Esophagus (tissue), 2 donors: ENCODE measurements at regions not wholly inside any gene's neighbourhood (a gene's known extent, or its start where the extent isn't known, plus 50 kb on each side); places are given as distances from the start of the nearest gene placed in this dataset.

Experiments
- H3K27ac ChIP-seq, 2 donors: one replicate each; pipeline ENCODE4 v1.5.1; 2013; ENCODE audit warnings: low read depth in 2 of 2, mild to moderate bottlenecking in 2 of 2, inconsistent platforms in 1 of 2, low read length in 1 of 2, moderate library complexity in 1 of 2
- H3K27me3 ChIP-seq, 2 donors: one replicate each; pipeline ENCODE4 v1.6.1; 2013; ENCODE audit warnings: low read length in 2 of 2, control low read depth in 1 of 2, mild to moderate bottlenecking in 1 of 2; ENCODE audit not compliant: insufficient read depth in 2 of 2, control insufficient read depth in 1 of 2
- H3K36me3 ChIP-seq, 2 donors: one replicate each; pipeline ENCODE4 v1.6.1; 2013; ENCODE audit warnings: low read length in 1 of 2; ENCODE audit not compliant: control insufficient read depth in 2 of 2, insufficient read depth in 2 of 2
- H3K4me1 ChIP-seq, 2 donors: one replicate each; pipeline ENCODE4 v1.6.1; 2013; ENCODE audit warnings: low read length in 1 of 2; ENCODE audit not compliant: control insufficient read depth in 2 of 2, insufficient read depth in 2 of 2
- H3K4me3 ChIP-seq, 2 donors: one replicate each; pipeline ENCODE4 v1.5.1; 2013; ENCODE audit warnings: low read length in 2 of 2, mild to moderate bottlenecking in 2 of 2, low read depth in 1 of 2, moderate library complexity in 1 of 2
- H3K9me3 ChIP-seq, 2 donors: one replicate each; pipeline ENCODE4 v1.6.1; 2013; ENCODE audit warnings: mild to moderate bottlenecking in 2 of 2, low read depth in 1 of 2, low read length in 1 of 2, moderate library complexity in 1 of 2; ENCODE audit not compliant: control insufficient read depth in 2 of 2, insufficient read depth in 1 of 2
- whole genome bisulfite sequencing, 2 donors: extraction: QIAGEN DNeasy Blood & Tissue Kit; methylation state at CpG; one replicate each; pipeline ENCODE4 v1.1.7; 2013; 5-methylcytosine and 5-hydroxymethylcytosine counted together
- donor health status: healthy with polysubstance abuse.
- donor health status: Bipolar disorder and iron deficiency.

DNA sequence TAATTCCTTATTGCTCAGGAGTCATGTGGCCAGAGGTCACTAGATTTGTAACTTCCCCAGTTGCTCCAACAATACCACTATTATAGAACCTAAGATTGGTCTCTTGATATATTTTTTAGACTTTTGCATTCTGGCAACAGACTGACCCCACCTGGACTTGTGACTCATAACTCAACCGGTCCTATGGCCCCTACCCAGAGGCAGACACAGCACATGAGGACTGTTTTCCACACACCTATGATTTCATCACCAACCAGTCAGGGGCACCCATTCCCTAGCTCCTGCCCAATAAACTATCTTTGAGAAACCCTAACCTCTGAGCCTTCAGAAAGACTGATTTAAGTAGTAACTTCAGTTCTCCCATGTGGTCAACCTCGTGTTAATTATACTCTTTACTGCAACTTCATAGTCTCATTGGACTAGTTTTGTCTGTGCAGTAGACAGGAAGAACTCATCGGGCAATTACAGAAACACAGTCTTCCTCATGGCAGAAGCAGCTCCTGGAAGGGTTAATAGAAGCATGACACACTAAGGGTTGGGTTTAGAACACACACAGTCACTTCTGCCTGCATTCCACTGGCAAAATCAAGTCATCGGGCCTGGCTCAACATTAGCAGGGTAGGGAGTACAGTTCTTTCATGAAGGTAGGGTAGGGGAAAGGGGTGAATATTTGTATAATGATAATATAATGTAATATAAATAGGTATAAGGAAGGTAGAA, 251.8 kb downstream of the UQCRFS1 start:
- WGBS, 2 donors: 72 to 73% methylated on average over 4 of the region's 4 CpGs
- Histone ChIP-seq H3K9me3 (no peaks in the 10 kb centered on the region), H3K27ac (no peak overlapping the region), H3K4me1 (no peaks in the 10 kb centered on the region), H3K4me3 (no peak overlapping the region), H3K36me3 (no peaks in the 10 kb centered on the region), H3K27me3 (peaks cover 0 to 2% of the 10 kb centered on the region in 2 donors)

DNA sequence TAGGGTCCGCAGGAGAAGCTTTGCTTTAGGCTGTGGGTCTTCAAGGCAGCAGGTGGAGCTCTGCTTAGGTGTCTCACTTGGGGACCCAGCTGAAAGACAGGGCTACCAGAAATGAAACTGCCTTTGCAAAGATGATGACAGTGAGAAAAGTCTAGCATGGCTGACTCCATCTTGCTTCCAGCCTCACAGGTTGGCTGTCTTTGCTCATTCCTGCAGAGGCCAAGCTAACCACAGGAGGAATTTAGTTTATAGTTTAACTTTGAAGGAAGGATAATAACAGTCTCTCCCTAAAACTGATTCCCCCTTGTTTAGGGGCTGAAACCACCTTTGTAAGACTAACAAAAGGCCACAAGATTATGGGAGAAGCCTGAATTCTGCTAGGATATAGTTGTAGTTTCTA, 252.4 kb downstream of the UQCRFS1 start:
- no peaks in the 10 kb centered on the region for H3K4me1 ChIP-seq
- WGBS, 2 donors: 79% methylated on average over 1 of the region's 1 CpG
- no peak overlapping the region for H3K27ac ChIP-seq

DNA sequence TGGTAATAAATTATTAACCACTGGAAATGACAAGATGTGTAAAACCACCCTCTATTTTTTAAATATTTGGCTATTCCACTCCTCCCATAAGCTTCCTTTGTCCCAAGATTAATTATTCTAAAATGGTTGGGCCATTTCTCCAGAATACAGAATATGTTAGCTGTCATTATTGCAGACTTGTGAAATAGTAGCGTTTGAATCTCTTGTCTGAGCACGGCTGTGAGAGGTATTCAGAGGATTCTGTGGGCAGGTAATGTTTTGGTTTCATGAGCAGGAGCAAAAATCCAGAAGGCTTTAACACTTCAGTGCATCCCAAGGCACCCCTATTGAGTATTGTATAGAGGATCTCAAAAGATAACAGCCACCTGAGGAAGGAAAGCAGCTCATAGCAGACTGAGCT, 256.0 kb downstream of the UQCRFS1 start:
- Histone ChIP-seq H3K4me1 (no peaks in the 10 kb centered on the region), H3K36me3 (no peaks in the 10 kb centered on the region), H3K9me3 (no peaks in the 10 kb centered on the region), H3K27me3 (peaks cover 0 to 2% of the 10 kb centered on the region in 2 donors), H3K27ac (no peak overlapping the region), H3K4me3 (no peak overlapping the region)
- whole genome bisulfite sequencing, 2 donors: 61 to 64% methylated on average over 2 of the region's 2 CpGs

More for the DNA sequence above, 252.4 kb downstream of the UQCRFS1 start:
- Histone ChIP-seq H3K36me3 (no peaks in the 10 kb centered on the region), H3K27me3 (peaks cover 0 to 2% of the 10 kb centered on the region in 2 donors), H3K4me3 (no peak overlapping the region), H3K9me3 (no peaks in the 10 kb centered on the region)

DNA sequence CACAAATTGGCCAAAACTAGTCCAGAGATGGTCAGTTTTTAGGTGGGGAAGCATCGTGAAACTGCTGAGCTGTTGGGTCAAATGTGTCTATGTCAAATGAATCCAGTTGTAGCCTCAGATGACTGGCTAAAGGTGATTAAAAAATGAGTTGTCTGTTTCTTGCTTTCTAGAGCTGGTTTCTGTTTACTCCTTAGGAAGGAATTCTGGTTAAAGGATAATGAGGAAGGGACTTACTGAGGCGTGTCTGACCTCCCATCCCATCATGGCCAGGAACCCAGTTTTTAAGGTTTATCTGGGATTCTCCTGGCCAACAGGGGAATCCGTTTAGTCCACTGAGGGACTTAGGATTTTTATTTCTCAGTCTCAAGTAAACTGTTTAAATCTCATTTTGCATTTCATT, 256.5 kb downstream of the UQCRFS1 start:
- Histone ChIP-seq H3K9me3 (no peaks in the 10 kb centered on the region), H3K27ac (no peak overlapping the region), H3K4me3 (no peak overlapping the region), H3K36me3 (no peaks in the 10 kb centered on the region), H3K4me1 (no peaks in the 10 kb centered on the region), H3K27me3 (peaks cover 0 to 2% of the 10 kb centered on the region in 2 donors)
- 68 to 70% methylated on average over 3 of the region's 3 CpGs for WGBS, 2 donors

DNA sequence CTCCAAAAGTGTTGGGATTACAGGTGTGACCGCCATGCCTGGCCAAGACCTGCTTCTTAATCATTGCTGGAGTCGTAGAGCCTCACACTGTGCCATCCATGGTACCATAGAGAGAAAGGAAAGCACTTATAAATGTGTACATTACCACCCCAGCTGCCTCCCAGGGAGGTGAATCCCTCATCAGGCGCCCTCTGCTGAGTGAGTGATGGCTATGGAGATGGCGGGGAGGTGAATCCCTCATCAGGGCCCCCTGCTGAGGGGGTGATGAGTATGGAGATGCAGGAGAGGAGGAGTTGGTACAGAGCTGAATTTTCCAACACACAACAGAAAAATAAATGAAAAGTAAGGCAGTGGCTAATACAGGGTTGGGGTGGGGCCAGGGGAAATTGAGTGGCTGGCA, 263.4 kb downstream of the UQCRFS1 start:
- no peak overlapping the region for H3K27ac ChIP-seq
- H3K4me1 ChIP-seq: no peaks in the 10 kb centered on the region
- H3K36me3 ChIP-seq: no peaks in the 10 kb centered on the region
- H3K27me3 ChIP-seq: no peaks in the 10 kb centered on the region
- H3K9me3 ChIP-seq: no peaks in the 10 kb centered on the region
- H3K4me3 ChIP-seq: no peak overlapping the region
- WGBS, 2 donors: 80 to 81% methylated on average over 4 of the region's 4 CpGs

DNA sequence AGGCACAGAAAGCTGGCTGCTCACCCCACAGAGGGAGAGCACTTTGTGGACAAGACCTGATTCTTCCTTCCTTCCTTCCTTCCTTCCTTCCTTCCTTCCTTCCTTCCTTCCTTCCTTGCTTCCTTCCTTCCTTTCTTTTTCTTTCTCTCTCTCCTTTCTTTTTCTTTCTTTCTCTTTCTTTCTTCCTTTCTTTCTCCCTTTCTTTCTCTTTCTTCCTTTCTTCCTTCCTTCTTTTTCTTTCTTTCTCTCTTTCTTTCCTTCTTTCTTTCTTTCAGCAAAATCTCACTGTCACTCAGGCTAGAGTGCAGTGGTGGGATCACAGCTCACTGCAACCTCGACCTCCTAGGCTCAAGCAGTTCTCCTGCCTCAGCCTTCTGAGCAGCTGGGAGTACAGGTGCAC, 263.9 kb downstream of the UQCRFS1 start:
- 51 to 56% methylated on average over 1 of the region's 1 CpG for WGBS, 2 donors
- H3K27ac ChIP-seq: no peak overlapping the region
- no peaks in the 10 kb centered on the region for H3K36me3 ChIP-seq
- H3K4me3 ChIP-seq: no peak overlapping the region
- no peaks in the 10 kb centered on the region for H3K9me3 ChIP-seq
- no peaks in the 10 kb centered on the region for H3K27me3 ChIP-seq
- no peaks in the 10 kb centered on the region for H3K4me1 ChIP-seq

DNA sequence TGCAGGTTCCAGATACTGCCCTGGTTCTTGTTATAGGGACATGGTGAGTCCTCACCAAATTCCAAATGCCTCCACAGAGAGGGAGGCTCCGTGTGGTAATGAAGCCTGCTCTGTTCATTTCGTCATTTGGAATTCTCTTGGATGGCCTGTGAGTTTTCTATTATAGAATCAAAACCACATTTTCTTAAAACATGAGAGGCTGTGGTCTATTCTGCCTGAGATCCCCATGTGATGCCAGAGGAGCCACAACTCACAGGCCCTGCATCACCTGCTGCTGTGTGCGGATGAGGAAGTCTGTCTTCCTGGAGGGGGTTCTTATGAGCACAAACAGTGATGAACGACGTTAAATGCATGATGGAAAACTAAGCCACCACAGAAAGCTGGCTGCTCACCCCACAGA, 264.4 kb downstream of the UQCRFS1 start:
- no peaks in the 10 kb centered on the region for H3K4me1 ChIP-seq
- WGBS, 2 donors: 63 to 67% methylated on average over 5 of the region's 5 CpGs
- H3K27ac ChIP-seq: no peak overlapping the region
- H3K9me3 ChIP-seq: no peaks in the 10 kb centered on the region
- no peaks in the 10 kb centered on the region for H3K27me3 ChIP-seq
- no peak overlapping the region for H3K4me3 ChIP-seq
- H3K36me3 ChIP-seq: no peaks in the 10 kb centered on the region

DNA sequence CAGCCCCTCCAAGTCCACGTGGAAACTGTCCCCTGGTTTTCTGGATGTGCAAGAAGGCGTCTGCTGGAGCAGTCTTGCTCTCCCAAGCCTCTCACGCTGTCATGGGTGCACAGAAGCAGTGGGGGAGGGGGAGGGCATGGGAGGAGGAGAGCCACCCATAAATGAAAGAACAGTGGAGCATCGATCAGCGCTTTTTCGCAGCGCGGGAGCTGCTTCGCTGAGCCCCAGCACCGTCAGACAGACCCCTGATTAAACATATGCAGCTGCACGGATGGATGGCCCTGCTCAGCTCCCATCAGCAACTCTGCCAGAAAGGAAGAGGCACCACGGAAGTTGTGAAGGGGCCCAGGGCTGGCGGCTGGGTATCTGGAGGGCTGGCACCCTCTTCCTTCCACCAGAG, 264.9 kb downstream of the UQCRFS1 start:
- H3K4me1 ChIP-seq: no peaks in the 10 kb centered on the region
- H3K4me3 ChIP-seq: no peak overlapping the region
- no peaks in the 10 kb centered on the region for H3K9me3 ChIP-seq
- H3K27me3 ChIP-seq: no peaks in the 10 kb centered on the region
- no peaks in the 10 kb centered on the region for H3K36me3 ChIP-seq
- 68 to 74% methylated on average over 13 of the region's 13 CpGs for WGBS, 2 donors
- H3K27ac ChIP-seq: no peak overlapping the region

DNA sequence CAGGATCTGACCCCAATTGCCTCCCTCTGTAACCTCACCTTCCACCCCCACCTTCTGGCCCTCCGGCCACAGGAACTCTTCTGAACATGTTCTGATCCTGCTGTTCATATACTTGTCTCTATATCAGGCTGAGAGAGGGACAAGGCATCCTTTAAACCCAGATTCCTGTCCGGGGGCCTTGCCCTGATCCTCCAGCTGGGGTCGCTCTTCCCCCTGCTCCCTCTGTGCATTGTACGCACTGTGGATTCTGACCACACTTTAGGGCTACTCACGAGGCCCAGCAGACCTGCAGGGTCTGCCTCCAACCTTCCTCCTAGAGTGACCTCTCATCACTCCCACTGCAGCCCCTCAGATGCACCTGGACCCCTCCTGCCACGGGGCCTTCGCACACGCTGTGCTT, 269.3 kb downstream of the UQCRFS1 start:
- WGBS, 2 donors: 78 to 80% methylated on average over 8 of the region's 8 CpGs

DNA sequence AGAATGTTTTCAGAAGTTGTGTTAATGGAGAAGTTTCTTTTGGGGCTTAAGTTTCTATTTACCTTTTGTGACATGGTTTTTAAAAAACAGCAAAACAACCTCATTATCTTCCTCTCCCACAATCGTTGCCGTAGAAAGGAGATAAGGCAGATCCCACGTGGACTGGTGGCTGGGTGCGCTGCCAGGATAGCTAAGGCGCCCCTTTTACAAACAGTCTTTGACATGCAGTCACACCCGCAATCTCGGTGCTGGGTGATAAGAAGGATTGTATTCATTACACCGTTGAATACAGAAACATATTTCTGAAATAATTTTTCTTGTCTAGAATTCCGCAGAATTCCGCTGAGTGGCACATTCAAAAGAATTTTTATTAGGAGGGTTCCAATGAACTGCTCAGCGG, 271.1 kb downstream of the UQCRFS1 start:
- Histone ChIP-seq H3K9me3 (no peaks in the 10 kb centered on the region), H3K27me3 (no peaks in the 10 kb centered on the region), H3K36me3 (no peaks in the 10 kb centered on the region), H3K4me3 (no peak overlapping the region), H3K27ac (no peak overlapping the region), H3K4me1 (no peaks in the 10 kb centered on the region)
- 45 to 66% methylated on average over 11 of the region's 11 CpGs for WGBS, 2 donors

More for the DNA sequence above, 269.3 kb downstream of the UQCRFS1 start:
- no peak overlapping the region for H3K27ac ChIP-seq
- H3K9me3 ChIP-seq: no peaks in the 10 kb centered on the region
- no peaks in the 10 kb centered on the region for H3K36me3 ChIP-seq
- H3K4me3 ChIP-seq: no peak overlapping the region
- no peaks in the 10 kb centered on the region for H3K4me1 ChIP-seq
- no peaks in the 10 kb centered on the region for H3K27me3 ChIP-seq
